Tibial nerve (tissue), 4 donors: ENCODE measurements at regions not wholly inside any gene's neighbourhood (a gene's known extent, or its start where the extent isn't known, plus 50 kb on each side); places are given as distances from the start of the nearest gene placed in this dataset.
"Not testable (repeated sequence)": the region's sequence is repeated elsewhere in the genome, so short reads cannot be mapped to it uniquely, and the experiment has no call there.

Experiments used
- DNase-seq, 2 donors: peaks; one replicate each; pipeline ENCODE4 v3.0.0-alpha.2; 2019; ENCODE audit warnings: low spot score in 2 of 2
- H3K27ac ChIP-seq, 4 donors: fragments of 200-600 bp; sonication (generic) in 3 of 4; one replicate each; pipeline ENCODE4 v1.5.1; 2017 to 2019; ENCODE audit warnings: mild to moderate bottlenecking in 1 of 4
- H3K27me3 ChIP-seq, 2 donors: fragments of 200-600 bp; sonication (generic) in 1 of 2; one replicate each; pipeline versions ENCODE4 v1.5.1 to v1.6.0; 2017 to 2019
- H3K36me3 ChIP-seq, 3 donors: fragments of 200-600 bp; sonication (generic); one replicate each; pipeline ENCODE4 v1.5.1; 2018 to 2019
- H3K4me1 ChIP-seq, 4 donors: fragments of 200-600 bp; sonication (generic) in 3 of 4; one replicate each; pipeline ENCODE4 v1.5.1; 2017 to 2019
- H3K4me3 ChIP-seq, 4 donors: fragments of 200-600 bp; sonication (generic) in 3 of 4; one replicate each; pipeline ENCODE4 v1.5.1; 2017 to 2019; ENCODE audit warnings: mild to moderate bottlenecking in 1 of 4, moderate library complexity in 1 of 4
- H3K9me3 ChIP-seq, 4 donors: fragments of 200-600 bp; sonication (generic) in 3 of 4; one replicate each; pipeline ENCODE4 v1.5.1; 2017 to 2019
- CTCF ChIP-seq, 5 experiments: fragments of 200-600 bp in 3 of 5; fragments of 450-650 bp in 2 of 5; sonication (generic) in 3 of 5; IDR thresholded peaks; one replicate each; pipeline ENCODE4 v1.5.1; 2016 to 2019; ENCODE audit warnings: antibody characterized with exemption in 5 of 5, mild to moderate bottlenecking in 3 of 5, moderate library complexity in 2 of 5
- EP300 ChIP-seq, 2 donors: sonication (generic); formaldehyde crosslinking; IDR thresholded peaks; one replicate each; pipeline ENCODE4 v1.6.1; 2017; ENCODE audit warnings: antibody characterized with exemption in 2 of 2, mild to moderate bottlenecking in 1 of 2
- POLR2A ChIP-seq, 2 donors: fragments of 450-650 bp; IDR thresholded peaks; one replicate each; pipeline ENCODE4 v1.6.1; 2017; ENCODE audit warnings: antibody characterized with exemption in 2 of 2, mild to moderate bottlenecking in 2 of 2, moderate library complexity in 2 of 2
- WGBS, 2 donors: methylation state at CpG; one replicate each; pipeline ENCODE4 v1.1.5; 2018; 5-methylcytosine and 5-hydroxymethylcytosine counted together

- Histone ChIP-seq H3K4me1 (no peaks in the 10 kb centered on the region), H3K27me3 (no peaks in the 10 kb centered on the region), H3K27ac (no peak overlapping the region), H3K4me3 (no peak overlapping the region), H3K36me3 (no peaks in the 10 kb centered on the region), H3K9me3 (no peaks in the 10 kb centered on the region)
- 74 to 77% methylated on average over 2 to 3 of the region's 3 CpGs for WGBS, 2 donors
- no peak for TF ChIP-seq CTCF (IDR thresholded peaks at IDR 0.05)
- TF ChIP-seq EP300 (IDR thresholded peaks at IDR 0.05) = no peak
- TF ChIP-seq POLR2A (IDR thresholded peaks at IDR 0.05) = no peak
- DNase-seq = no peak
These were observed 279.2 kb upstream of the DPP6 start for GRCh38 chr7:153772966-153773365.

- not testable (repeated sequence) for DNase-seq, H3K4me3 ChIP-seq, H3K36me3 ChIP-seq, H3K27ac ChIP-seq, H3K9me3 ChIP-seq, H3K27me3 ChIP-seq, H3K4me1 ChIP-seq
These were observed 275.3 kb upstream of the DPP6 start for GRCh38 chr7:153776940-153777339.

GRCh38 chr7:153797363-153797762, 254.8 kb upstream of the DPP6 start:
- not testable (repeated sequence) for H3K4me3 ChIP-seq, H3K27ac ChIP-seq, H3K4me1 ChIP-seq, H3K36me3 ChIP-seq, H3K27me3 ChIP-seq, DNase-seq, H3K9me3 ChIP-seq

GRCh38 chr7:153808117-153808516, 244.1 kb upstream of the DPP6 start:
- no peaks in the 10 kb centered on the region for H3K9me3 ChIP-seq
- H3K4me3 ChIP-seq = no peak overlapping the region
- H3K27ac ChIP-seq = no peak overlapping the region
- DNase-seq = no peak
- TF ChIP-seq CTCF (IDR thresholded peaks at IDR 0.05) (no peak), EP300 (IDR thresholded peaks at IDR 0.05) (no peak), POLR2A (IDR thresholded peaks at IDR 0.05) (no peak)
- H3K27me3 ChIP-seq = no peaks in the 10 kb centered on the region
- H3K4me1 ChIP-seq = no peaks in the 10 kb centered on the region
- H3K36me3 ChIP-seq = no peaks in the 10 kb centered on the region
- 86 to 92% methylated on average over 12 of the region's 12 CpGs for WGBS, 2 donors

- no peaks in the 10 kb centered on the region for H3K27me3 ChIP-seq
- no peak overlapping the region for H3K27ac ChIP-seq
- H3K4me3 ChIP-seq = no peak overlapping the region
- H3K36me3 ChIP-seq = no peaks in the 10 kb centered on the region
- 74 to 80% methylated on average over 9 of the region's 9 CpGs for WGBS, 2 donors
- no peak for DNase-seq
- H3K4me1 ChIP-seq = no peaks in the 10 kb centered on the region
- H3K9me3 ChIP-seq = no peaks in the 10 kb centered on the region
- no peak for TF ChIP-seq POLR2A (IDR thresholded peaks at IDR 0.05)
- no peak for TF ChIP-seq EP300 (IDR thresholded peaks at IDR 0.05)
- no peak for TF ChIP-seq CTCF (IDR thresholded peaks at IDR 0.05)
These were observed 222.7 kb upstream of the DPP6 start for GRCh38 chr7:153829525-153829924.

GRCh38 chr7:153832160-153832559, 220.0 kb upstream of the DPP6 start:
- WGBS, 2 donors = 36 to 45% methylated on average over 4 of the region's 4 CpGs
- no peak for TF ChIP-seq EP300 (IDR thresholded peaks at IDR 0.05)
- TF ChIP-seq CTCF (IDR thresholded peaks at IDR 0.05) = no peak
- TF ChIP-seq POLR2A (IDR thresholded peaks at IDR 0.05) = no peak

More at GRCh38 chr7:153832160-153832559, 220.0 kb upstream of the DPP6 start:
- DNase-seq = no peak
- Histone ChIP-seq H3K27ac (no peak overlapping the region), H3K27me3 (no peaks in the 10 kb centered on the region), H3K9me3 (no peaks in the 10 kb centered on the region), H3K36me3 (no peaks in the 10 kb centered on the region), H3K4me1 (no peaks in the 10 kb centered on the region), H3K4me3 (no peak overlapping the region)
